Fibroblast of pulmonary artery (primary cell): ENCODE measurements at regions not wholly inside any gene's neighbourhood (a gene's known extent, or its start where the extent isn't known, plus 50 kb on each side); places are given as distances from the start of the nearest gene placed in this dataset.

Experiments
- DNase-seq: peaks from one replicate; pipeline ENCODE4 v3.0.0-alpha.2; 2010; ENCODE audit warnings: low read depth
- H3K4me3 ChIP-seq: replicated peaks from 2 replicates; pipeline ENCODE4 v1.5.1; 2011; ENCODE audit warnings: low read depth, mild to moderate bottlenecking, control low read depth, low read length, moderate library complexity
- CTCF ChIP-seq: IDR thresholded peaks from 2 replicates; pipeline ENCODE4 v1.5.1; 2011; ENCODE audit warnings: mild to moderate bottlenecking, control low read depth, low read length, inconsistent platforms; ENCODE audit errors: missing control alignments

- no peak overlapping the region for H3K4me3 ChIP-seq
- TF ChIP-seq CTCF: no peak
- no peak for DNase-seq
Observed at GRCh38 chr2:22795287-22795866, 589.6 kb upstream of the KLHL29 start.

- DNase-seq: no peak
- H3K4me3 ChIP-seq: no peak overlapping the region
- TF ChIP-seq CTCF: no peak
Observed at GRCh38 chr2:22798386-22798785, 586.6 kb upstream of the KLHL29 start.

- DNase-seq: no peak
- H3K4me3 ChIP-seq: no peak overlapping the region
- TF ChIP-seq CTCF: no peak
Observed at GRCh38 chr2:22800412-22800811, 584.6 kb upstream of the KLHL29 start.

GRCh38 chr2:22801071-22801470 is 583.9 kb upstream of the KLHL29 start:
- TF ChIP-seq CTCF: no peak
- no peak overlapping the region for H3K4me3 ChIP-seq
- DNase-seq: no peak

GRCh38 chr2:22801970-22802369 is 583.0 kb upstream of the KLHL29 start:
- H3K4me3 ChIP-seq: no peak overlapping the region
- no peak for TF ChIP-seq CTCF
- no peak for DNase-seq

- no peak for DNase-seq
- no peak for TF ChIP-seq CTCF
- no peak overlapping the region for H3K4me3 ChIP-seq
Observed at GRCh38 chr2:22807872-22808271, 577.1 kb upstream of the KLHL29 start.

GRCh38 chr2:22810602-22811001 is 574.4 kb upstream of the KLHL29 start:
- no peak for DNase-seq

More at GRCh38 chr2:22810602-22811001, 574.4 kb upstream of the KLHL29 start:
- no peak for TF ChIP-seq CTCF
- H3K4me3 ChIP-seq: no peak overlapping the region
